HTR-8/SVneo (cell line): ENCODE measurements at regions not wholly inside any gene's neighbourhood (a gene's known extent, or its start where the extent isn't known, plus 50 kb on each side); places are given as distances from the start of the nearest gene placed in this dataset.

ENCODE experiments used
- DNase-seq: peaks from one replicate; pipeline ENCODE4 v3.0.0; 2011; ENCODE audit warnings: low spot score, mixed read lengths; ENCODE audit not compliant: insufficient read length
- FAIRE-seq: peaks from 2 replicates; lab custom pipeline; 2011; peaks lifted over from hg19 to GRCh38; lab: Jason Lieb, UNC

DNA sequence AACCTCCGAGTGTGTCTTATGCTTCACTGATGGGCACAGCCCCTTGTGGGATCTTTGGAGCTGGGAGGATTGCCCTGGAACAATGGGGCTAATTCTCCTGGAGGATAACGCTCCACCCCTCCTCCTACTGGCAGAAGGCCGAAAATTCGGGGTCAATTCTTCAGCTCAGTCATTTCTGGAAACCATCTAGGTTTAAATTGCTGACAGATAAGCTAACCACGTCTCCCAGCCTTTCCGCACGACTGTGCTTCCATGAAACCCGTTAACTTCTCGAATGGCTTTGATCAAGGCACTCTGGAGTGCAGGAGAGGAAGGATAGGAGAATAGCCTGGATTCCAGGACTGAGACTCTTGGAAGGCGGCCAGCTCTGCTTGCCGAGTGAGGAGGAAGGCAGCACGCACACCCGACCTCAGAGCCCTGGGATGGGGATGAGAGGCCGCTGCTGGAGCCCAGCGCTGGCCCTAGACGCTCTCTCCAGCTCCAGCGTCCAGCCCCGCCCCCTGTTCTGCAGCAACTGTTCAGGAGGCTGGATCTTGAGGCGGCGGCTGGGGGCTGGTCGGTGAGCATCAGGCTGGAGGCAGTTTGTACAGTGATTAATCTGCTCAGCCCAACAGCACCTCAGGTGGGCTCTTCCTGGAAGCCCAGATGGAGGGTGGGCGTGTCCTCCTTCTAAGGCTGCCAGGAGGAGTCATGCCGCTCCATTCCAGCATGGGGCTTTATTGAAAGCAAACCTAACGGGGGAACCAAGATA lies 176.7 kb upstream of the NCAM1 start:
- no peak for FAIRE-seq
- no peak for DNase-seq

- no peak for DNase-seq
- FAIRE-seq, result no peak
Observed at GRCh38 chr11:112785149-112785548, 176.1 kb upstream of the NCAM1 start.

DNA sequence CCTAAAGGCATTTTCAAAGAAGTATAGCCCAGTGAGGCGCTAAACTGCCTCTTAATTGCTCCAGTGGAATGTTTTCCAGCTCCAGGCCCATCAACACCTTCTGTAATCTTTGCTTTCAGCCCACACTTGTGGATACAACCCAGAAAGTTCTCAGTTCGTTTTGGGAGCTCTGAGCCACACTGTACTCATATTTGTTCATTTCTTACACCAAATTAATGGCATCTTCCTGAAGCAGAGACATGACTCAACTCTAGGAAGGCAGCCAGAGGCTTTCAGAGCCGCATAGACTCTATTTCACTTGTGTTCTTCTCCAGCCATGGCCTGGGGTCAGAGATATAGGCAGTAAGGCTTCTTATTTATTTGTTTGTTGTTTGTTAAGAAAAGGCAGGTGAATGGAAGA lies 175.5 kb upstream of the NCAM1 start:
- DNase-seq (no peak), FAIRE-seq (no peak)

DNA sequence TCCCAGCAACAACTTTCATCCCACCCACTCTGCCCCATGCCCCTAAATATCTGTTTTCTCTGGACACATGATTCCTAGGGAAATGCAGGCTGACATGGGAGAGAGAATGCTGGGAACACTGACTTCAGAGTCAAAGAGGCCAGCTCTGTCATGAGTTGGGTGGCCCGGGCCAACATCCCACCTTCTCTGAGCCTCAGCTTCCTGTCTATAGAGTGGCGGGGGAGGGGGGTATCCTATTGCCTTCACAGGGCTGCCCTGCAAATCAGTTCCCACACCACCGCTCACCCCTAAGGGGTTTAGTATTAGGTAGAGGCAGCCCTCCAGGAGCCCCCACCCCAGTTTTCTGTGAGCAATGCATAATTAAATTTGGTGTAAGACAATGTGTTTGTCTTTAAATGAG lies 175.0 kb upstream of the NCAM1 start:
- no peak for DNase-seq
- no peak for FAIRE-seq

DNA sequence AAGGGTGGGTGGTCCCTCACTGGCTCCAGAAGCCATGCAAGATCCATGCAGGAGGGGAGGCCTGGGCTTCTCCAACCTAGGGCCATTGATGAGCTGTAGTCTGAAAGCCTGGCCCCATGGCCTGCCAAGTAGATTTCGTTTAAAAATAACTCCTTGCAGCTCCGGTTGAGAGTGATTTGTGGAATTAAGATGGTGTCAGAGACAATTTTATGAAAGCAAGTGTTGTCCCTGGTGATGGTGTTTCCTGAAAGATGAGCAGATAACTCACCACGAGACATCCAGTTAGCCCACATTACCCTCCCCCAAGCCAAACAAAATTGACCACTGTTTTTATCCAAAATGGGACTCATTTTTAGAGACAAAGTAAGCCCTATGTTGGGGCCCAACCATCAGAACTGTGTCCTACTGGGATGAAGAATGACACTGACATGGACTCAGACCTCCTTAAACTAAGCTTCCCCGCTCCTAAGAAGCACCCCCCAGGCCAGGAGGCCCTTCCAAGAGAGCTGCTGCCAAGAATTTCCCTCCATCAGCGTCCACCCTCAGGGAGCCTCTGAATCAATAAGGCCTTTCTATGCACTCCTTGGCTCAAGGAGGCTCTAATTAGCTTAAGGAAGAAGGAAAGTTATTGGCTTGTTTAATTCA lies 174.2 kb upstream of the NCAM1 start:
- no peak for FAIRE-seq
- DNase-seq, result no peak

DNA sequence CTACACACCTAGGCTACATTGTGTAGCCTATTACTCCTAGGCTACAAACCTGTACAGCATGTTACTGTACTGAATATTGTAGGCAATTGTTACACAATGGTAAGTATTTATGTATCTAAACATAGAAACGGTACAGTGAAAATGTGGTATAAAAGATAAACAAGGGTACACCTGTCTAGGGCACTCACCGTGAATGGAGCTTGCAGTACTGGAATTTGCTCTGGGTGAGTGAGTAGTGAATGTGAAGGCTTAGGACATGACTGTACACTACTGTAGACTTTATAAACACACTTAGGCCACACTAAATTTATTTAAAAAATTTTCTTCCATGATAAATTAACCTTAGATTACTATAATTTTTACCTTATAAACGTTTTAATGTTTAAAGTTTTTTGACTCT lies 171.7 kb upstream of the NCAM1 start:
- no peak for DNase-seq
- FAIRE-seq, result no peak

- no peak for DNase-seq
Observed at GRCh38 chr11:112790286-112790685, 170.9 kb upstream of the NCAM1 start.

DNA sequence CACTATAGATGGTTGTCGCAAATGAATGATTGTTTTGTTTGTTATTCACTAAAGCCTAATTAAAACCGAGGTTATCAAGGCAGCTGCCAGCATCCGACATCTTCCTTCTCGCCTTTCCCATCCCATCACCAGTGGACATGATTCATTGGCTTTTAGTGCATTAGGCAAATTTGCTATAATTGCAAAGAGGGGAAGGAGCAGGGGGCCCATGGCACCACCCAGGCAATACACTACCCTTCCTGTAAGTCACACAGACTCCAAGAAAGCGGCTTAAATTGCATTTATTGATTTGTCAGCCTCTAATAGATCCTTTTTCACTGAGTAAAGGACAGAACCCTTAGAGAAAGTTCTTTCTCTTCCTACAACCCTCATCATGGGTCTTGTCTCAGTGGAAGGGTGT lies 169.2 kb upstream of the NCAM1 start:
- no peak for DNase-seq
- peak; percentile 26 for FAIRE-seq

More at GRCh38 chr11:112790286-112790685, 170.9 kb upstream of the NCAM1 start:
- FAIRE-seq, result no peak

DNA sequence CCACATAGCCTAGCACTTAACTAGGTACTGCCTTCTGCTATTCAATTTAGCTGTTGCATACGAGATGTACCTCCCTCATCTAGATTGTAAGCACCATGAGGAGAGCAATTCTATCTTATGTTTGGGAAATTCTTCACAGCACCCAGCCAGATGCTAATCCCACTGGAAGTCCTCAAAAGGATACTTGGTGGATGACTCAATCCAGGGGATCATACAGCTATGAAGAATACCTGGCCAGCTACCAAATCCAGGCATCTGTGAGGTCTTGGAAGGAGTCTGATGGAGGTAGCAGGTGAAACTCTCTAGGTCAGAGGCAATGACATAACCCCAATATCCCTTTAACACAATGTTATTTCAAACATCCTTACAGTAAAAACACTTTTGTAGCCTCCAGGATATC lies 167.8 kb upstream of the NCAM1 start:
- no peak for DNase-seq
- no peak for FAIRE-seq

DNA sequence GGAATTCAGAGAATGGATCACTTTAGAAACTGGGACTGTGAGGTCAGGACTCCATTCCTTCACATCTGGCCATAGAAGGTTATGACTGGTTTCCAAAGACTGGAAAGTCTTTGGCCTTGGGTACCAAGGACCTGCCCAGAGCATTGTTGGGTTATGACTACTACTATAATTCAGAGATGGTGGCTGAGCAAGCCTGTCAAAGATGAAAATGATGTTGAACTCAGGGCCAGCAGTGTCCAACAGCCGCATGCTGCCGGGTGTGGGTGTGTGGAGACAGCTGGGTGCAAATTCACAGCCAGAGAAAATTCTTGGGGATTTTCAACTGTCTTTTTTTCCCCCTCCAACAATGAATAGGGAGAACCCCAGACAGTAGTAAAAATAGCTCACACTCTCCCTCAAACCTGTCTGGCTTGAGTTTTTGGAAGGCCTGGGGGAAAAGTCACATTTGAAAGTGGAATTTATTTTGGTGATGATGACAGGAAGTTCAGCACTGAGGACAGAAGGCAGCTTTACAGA lies 166.8 kb upstream of the NCAM1 start:
- DNase-seq (no peak), FAIRE-seq (no peak)

DNA sequence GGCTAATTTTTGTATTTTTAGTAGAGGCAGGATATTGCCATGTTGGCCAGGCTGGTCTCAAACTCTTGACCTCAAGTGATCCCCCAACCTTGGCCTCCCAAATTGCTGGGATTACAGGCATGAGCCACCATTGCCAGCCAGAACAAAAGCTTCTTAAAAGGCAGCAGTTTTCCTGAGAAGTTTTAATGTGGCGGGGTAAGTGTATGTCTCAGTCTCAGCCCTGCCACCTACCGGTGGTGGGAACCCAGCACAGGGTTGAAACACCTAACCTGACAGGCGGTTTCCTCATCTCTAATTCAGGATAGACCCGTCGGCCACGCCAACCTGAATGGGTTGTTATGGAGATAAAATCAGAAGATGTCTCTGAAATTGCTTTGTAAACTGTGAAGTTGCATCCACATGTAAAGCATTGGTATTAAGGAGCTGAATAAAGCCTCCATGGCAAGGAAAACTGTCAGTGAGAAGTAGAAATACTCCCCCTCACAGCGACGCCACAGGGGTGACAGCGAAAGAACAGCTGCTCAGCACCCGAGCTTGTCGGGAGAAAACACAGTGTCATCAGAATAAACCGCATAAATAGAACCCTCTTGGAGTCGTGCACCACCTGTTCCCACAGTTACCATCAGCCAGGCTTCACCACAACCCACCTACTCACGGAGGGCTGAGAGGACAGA lies 165.9 kb upstream of the NCAM1 start:
- DNase-seq, result no peak
- FAIRE-seq, result no peak

- no peak for DNase-seq
- no peak for FAIRE-seq
Observed at GRCh38 chr11:112795911-112796649, 165.1 kb upstream of the NCAM1 start.

DNA sequence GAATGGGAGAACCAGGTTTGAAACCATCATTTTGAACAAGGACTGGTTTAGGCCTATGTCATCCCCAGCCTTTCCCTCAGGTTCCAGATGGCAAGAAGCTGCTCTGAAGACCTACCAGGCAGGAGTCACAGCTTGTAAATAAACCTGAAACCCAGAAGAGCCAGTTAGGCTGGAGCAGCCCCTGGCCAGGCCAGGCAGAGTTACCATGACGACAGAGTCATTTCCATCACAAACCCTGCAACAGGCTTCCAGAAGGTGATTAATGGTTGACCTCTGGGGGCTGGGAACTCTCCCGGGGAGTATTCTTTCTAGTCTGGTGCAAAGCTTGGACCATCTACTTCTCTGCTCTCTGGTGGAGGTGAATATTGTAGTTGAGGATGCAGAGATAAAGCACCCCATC lies 164.1 kb upstream of the NCAM1 start:
- no peak for FAIRE-seq
- no peak for DNase-seq

GRCh38 chr11:112797648-112798293 lies 163.4 kb upstream of the NCAM1 start:
- FAIRE-seq (peak; percentile 48), DNase-seq (no peak)

- FAIRE-seq (no peak), DNase-seq (no peak)
Observed at GRCh38 chr11:112801025-112801816, 160.0 kb upstream of the NCAM1 start.

GRCh38 chr11:112801817-112802088 lies 159.5 kb upstream of the NCAM1 start:
- DNase-seq (no peak), FAIRE-seq (no peak)

DNA sequence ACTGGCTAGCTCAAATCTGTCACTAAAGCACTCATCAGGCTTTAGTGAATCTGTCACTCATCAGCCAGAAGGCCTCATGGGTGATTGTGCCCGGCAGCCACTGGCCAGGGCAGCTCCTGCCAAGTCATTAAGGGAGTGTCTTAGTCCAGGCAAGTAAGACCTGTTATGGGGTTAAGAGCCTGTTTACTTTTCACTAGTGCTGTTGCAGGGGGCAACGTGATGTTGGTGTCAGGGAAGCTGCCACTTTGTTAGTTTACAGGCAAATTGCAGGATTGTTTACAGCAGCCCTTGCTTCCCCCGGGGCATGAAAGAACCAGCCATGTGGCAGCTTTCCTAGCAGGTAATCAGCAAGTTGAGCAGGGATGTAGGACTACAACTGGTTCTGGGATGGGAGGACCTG lies 155.6 kb upstream of the NCAM1 start:
- FAIRE-seq, result no peak
- DNase-seq, result no peak

DNA sequence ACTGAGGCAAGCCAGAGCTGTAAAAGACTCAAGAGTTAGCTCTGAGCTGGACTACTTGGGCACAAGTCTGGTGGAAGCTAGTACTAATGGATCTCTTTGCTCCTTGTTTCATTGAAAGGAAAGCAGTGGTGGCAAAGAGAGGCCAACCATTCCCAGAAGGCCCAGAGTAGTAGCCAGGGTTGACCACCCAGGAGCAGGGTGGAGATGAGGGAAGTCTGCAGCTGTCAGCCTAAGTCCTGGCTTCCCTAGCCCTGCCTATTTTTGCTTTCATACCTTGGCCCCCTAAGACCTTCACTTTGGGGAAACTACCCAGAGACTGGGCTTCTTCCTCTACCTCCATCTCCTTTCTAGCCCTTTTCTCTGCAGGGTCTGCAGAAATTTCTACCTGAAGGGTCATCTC lies 155.0 kb upstream of the NCAM1 start:
- FAIRE-seq, result no peak
- no peak for DNase-seq

GRCh38 chr11:112806876-112807275 lies 154.3 kb upstream of the NCAM1 start:
- FAIRE-seq, result no peak
- no peak for DNase-seq

GRCh38 chr11:112809429-112809828 lies 151.8 kb upstream of the NCAM1 start:
- FAIRE-seq, result no peak
- DNase-seq, result no peak
